IPS DF 4.7 (cell line): ENCODE measurements at regions not wholly inside any gene's neighbourhood (a gene's known extent, or its start where the extent isn't known, plus 50 kb on each side); places are given as distances from the start of the nearest gene placed in this dataset.
"Not testable (repeated sequence)": the region's sequence is repeated elsewhere in the genome, so short reads cannot be mapped to it uniquely, and the experiment has no call there.

Source experiments
- DNase-seq: peaks from one replicate; pipeline ENCODE4 v3.0.0-alpha.2; 2013; ENCODE audit warnings: low spot score; ENCODE audit errors: extremely low read depth

- DNase-seq = no peak
Measured at GRCh38 chr2:205865905-205866441, 183.7 kb downstream of the NRP2 start.

- no peak for DNase-seq
Measured at GRCh38 chr2:205865056-205865455, 182.8 kb downstream of the NRP2 start.

GRCh38 chr2:205864491-205864890, 182.2 kb downstream of the NRP2 start:
- DNase-seq = no peak

- not testable (repeated sequence) for DNase-seq
Measured at GRCh38 chr2:205862761-205863160, 180.5 kb downstream of the NRP2 start.

GRCh38 chr2:205860885-205861284, 178.6 kb downstream of the NRP2 start:
- DNase-seq = no peak

- no peak for DNase-seq
Measured at GRCh38 chr2:205860181-205860580, 177.9 kb downstream of the NRP2 start.

GRCh38 chr2:205858881-205859441, 176.7 kb downstream of the NRP2 start:
- DNase-seq = no peak

GRCh38 chr2:205858275-205858674, 176.0 kb downstream of the NRP2 start:
- no peak for DNase-seq

- no peak for DNase-seq
Measured at GRCh38 chr2:205857520-205858237, 175.4 kb downstream of the NRP2 start.

- no peak for DNase-seq
Measured at GRCh38 chr2:205852457-205852856, 170.2 kb downstream of the NRP2 start.

- DNase-seq = no peak
Measured at GRCh38 chr2:205850611-205851010, 168.3 kb downstream of the NRP2 start.

GRCh38 chr2:205850132-205850531, 167.8 kb downstream of the NRP2 start:
- DNase-seq = no peak

- DNase-seq = no peak
Measured at GRCh38 chr2:205849136-205849535, 166.8 kb downstream of the NRP2 start.

GRCh38 chr2:205848601-205849000, 166.3 kb downstream of the NRP2 start:
- no peak for DNase-seq
